ELR (cell line): ENCODE measurements at regions not wholly inside any gene's neighbourhood (a gene's known extent, or its start where the extent isn't known, plus 50 kb on each side); places are given as distances from the start of the nearest gene placed in this dataset.
"Not testable (repeated sequence)": the region's sequence is repeated elsewhere in the genome, so short reads cannot be mapped to it uniquely, and the experiment has no call there.

Experiments used
- DNase-seq: peaks from one replicate; pipeline ENCODE4 v3.0.0-alpha.2; 2015; ENCODE audit warnings: low read depth

DNA sequence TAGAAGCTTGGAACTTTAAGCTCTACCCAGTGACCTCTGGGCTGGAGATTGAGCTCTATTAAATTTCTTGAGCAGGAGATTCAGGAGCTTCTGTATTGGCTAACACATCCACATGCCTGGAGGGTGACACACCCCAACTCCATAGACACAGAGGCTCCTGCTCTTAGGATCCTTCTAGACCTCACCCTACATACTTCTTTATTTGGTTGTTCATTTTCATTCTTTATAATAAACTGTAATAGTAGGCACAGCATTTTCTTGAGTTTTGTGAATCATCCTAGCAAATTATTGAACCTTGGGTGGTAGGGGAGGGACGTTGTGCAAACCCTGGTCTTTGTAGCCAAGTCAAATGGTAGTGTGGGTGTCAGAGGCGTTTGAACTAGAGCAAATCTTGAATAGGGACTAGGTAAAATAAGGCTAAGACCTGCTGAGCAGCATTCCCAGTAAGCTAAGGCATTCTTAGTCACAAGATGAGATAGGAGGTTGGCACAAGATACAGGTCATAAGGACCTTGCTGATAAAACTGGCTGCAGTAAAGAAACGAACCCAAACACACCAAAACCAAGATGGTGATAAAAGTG, 323.8 kb upstream of the GALNT5 start:
- DNase-seq = peak; percentile 7

DNA sequence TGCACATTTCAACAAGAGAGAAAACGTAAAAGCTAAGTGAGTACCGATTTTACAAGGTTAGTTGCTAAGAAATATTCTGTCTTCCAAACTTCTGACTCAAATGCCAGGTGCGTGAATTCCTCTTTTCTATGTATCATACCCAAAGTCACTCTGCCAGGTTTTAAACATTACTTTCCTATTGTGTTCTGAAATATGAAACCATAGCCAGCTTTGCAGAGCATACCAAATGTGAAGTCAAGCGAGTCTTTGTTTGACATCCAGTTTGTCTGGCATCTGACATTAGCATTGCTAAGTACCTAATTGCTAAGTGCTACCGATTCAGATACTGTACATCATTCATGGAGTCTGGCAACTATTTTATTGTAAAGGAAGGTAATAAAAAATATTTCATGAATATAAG, 321.9 kb upstream of the GALNT5 start:
- DNase-seq = no peak

DNA sequence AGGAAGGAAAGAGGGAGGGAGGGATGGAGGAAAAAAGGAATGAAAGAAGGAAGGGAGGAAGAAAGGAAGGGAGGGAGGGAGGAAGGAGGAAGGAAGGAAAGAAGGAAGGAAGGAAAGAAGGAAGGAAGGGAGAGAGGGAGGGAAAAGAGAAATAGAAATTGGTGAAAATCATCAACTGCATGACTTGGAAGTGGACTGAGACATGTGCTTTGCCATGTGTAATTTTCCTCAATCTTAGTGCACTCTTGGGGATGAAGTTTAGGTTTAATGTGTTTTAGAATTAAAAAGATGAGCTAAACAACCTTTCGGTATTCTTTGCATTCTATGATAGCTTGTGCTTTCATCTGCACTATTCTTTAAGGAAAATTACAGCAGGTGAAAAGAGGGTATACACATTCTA, 320.1 kb upstream of the GALNT5 start:
- DNase-seq = no peak

DNA sequence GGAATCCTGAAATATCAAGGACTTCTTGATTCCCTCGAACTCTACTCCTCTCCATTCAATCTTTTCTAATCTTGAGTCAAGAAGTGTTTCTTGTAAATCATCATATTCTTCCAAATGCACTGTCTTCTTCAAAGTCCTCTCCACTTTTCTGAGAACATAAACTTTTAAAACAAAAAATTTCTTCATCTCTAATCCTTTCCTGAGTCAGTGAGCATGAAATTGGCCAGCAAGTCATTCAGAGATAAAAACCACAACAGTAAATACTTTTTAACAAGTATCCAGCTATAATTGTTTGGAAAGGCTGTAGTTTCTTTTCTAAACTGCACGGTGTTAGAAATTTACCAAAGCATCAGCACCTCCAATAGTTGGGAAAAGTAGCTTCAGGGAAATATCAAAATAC, 312.6 kb upstream of the GALNT5 start:
- DNase-seq = no peak

DNA sequence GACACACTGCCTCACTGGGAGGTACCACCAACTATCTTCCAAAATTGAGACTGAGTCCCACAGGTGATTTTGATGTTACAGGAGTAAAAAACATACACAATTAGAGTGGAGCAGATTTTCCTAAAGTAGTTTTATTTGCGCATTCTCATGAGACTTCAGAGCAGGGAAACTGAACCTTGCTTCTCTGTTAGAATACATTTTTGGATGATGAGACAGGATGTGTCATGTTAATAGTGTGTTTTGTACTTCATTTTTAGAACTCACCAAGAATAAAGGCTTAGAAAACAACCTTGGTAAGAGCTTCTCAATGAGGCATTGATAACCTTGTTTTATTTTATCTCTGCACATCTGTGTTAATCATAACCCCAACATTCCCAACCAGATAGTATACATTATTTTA, 310.2 kb upstream of the GALNT5 start:
- DNase-seq = peak; percentile 9

DNA sequence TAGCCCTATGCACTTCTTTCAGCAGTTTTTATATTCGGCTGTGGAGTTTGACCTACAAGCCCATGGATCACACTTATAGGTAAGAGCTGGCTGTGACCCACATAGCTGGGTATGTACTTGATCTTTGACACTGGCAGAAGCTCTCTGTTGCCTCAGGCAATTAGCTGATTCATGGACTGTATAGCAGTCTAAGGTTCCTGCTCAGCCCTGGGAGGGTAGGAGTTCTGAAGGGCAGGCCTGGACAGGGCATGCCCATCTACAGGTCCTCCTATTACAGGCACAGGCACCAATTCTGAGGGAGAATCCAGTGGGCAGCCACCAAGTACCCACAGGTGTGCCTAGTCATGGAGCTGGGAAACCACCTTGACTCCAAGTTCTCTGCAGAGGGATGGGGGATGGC, 301.8 kb upstream of the GALNT5 start:
- peak; percentile 15 for DNase-seq

DNA sequence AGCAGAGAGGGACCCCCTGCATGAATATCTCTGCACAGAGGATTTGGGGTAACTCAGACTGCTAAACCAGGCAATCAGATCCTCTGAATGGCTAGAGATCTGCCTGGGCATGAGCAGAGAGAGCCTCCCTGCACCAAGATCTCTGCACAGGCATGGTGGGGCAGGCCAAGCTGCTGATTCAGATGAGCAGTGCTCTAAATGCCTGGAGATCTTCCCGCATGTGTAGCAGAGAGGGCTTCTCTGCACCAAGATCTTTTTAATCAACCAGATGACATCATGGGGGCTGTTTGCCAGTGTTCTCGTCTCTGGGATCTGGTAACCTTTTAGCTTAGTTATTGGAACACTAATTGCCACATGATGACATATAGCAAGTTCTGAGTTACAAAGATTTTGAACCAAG, 301.3 kb upstream of the GALNT5 start:
- DNase-seq = no peak

DNA sequence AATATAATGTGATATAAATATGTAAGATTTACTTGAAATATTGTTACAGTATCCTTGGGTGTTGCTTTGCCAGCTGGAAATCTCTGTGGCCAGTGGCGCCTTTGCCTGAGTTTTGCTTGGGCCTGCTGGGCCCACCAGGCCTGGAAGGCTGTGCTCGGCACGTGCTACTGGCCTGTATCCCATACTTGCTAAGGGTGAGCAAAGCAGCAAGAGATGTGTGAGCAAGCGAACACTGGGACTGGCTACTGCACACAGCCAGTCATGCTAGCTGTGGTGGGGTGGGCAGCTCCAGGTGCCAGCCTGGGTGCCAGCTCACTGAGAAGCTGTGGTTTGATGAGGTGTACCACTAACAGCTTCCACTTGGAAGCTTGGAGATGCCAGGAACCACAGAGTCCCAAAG, 299.1 kb upstream of the GALNT5 start:
- no peak for DNase-seq

DNA sequence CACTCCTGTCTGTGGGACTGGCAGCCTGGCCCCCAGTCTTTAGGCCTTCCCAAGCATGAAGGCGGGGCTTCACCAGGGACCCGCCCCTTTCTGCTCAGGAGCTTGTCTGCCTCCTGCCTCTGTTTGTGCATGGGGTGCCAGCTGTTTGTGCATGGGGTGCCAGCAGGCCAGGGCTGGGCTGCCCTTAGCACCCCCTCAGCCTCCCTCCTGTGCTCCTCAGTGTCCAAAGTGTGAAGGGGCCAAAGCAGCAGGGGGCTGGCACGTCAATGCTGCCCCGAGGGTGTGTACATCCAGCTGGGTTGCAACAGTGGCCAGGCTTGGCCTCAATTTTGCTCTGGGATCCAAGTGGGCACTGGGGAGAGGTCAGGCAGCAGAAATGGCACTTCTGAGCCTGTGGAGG, 298.0 kb upstream of the GALNT5 start:
- no peak for DNase-seq

DNA sequence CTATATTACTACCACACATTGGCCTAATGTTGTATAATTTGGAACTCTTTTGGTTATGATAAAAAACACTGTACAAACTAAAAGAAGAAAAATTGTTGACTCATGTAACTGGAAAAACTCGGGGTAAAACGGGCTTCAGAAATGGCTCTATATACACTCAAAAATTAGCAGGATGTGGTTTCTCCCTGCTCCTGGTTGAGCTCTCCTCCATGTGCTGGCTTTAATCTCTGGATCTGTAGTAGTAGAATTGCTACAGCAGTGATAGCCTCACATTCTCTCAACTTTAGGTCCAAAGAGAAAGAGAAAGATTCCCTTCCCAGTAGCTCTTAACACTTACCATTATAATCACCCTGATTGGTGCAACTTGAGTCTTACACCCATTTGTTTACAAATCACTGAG, 274.9 kb upstream of the GALNT5 start:
- peak; percentile 9 for DNase-seq

DNA sequence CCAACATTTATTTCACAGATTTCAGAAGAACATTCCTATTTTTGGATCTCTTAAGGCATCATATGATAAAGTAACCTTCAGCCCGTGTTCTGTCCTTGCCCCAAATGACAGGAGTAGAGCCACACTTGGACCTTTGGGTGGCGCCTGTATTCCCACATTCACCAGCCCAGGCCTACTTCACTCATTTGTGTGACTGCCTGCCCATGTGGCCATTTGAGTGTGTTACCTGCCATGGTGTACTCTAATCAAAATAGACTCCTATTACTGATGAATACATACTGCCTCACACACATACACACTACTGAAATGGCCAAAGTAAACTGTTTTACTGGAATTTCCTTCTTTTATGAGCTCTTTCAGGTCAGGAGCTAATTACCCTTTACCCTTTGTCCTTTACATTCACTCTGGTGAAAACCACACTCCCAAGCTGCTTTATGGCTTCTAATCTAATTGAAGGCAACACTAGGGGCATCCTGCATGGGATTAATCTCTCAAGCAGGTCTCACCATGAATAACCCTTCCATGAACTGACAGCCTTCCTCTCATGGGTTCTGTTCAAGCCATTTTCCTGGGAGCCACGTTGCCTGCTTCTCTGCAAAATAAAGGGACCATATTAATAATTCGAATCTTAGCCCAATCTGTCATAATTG, 271.0 kb upstream of the GALNT5 start:
- DNase-seq = peak; percentile 4

DNA sequence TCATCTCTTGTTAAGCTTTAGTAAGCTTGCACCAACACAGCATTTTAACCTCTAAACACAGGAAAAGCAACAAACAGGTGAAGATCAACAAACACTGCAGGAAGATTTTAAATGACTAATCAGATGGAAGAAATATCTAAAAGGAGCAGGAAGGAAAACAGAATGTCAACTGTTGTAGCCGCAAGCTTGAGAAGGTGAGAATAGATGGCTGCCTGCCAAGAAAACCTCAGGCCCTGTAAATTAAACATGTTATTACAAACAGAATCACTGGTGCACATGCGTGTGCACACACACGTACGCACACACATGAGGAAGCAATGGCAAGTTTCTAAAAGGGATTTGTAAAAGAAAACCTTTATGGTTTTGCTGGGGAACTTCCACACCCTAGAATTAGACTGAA, 257.8 kb upstream of the GALNT5 start:
- DNase-seq = no peak

DNA sequence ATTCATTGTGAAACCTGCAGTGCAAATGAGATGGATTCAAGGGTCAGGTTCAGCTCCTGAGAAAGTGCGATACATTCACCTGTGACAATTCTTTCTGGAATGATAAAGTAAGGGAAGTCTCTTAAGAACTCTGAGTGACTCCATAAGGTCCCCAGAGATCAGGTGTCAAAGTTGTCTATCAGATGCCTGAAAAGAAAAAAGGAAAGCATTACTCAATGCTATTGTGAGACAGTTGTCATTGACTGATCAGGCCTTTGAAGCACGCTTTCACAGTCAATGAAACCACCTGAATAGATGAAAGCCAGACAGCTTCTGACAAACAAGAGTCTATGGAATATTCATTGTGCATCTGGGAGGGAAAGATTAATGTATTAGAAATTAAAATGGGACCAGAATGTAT, 252.7 kb upstream of the GALNT5 start:
- no peak for DNase-seq

DNA sequence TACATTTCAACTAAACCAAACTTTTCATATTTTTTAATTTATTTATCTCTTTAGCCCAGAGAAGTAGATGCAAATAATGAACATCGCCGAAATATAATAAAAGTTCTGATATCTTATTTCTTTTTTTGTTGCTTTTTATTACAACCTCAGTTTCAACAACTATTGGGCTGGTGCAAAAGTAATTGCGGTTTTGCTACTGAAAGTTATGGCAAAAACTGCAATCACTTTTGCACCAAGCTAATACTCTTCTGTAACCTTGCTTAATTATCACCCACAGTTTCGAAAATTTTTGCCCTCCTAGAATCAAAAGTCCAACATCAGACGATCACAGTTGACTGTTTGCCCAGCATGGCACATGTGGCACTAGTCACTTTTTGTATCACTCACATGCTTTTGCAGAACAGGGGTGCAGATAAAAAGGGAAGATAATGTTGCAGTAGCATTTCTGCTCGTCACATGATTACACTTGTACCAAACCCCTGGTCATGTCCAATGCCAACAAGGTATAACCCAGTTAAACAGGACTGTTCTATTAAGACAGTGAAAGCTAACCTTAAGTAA, 242.4 kb upstream of the GALNT5 start:
- DNase-seq = no peak

DNA sequence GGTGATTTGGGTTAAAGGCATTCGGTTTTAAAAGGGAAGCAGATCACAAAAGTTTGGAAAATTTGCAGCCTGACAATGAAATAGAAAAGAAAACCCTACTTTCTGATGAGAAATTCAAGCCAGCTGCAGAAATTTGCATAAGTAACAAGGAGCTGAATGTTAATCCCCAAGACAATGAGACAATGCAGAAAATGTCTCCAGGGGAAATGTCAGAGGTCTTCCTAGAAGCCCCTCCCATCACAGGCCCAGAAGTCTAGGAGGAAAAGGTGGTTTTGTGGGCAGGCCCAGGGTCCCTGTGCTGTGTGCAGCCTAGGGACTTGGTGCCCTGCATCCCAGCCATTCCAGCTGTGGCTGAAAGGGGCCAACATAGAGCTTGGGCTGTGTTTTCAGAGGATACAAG, 234.2 kb upstream of the GALNT5 start:
- not testable (repeated sequence) for DNase-seq

DNA sequence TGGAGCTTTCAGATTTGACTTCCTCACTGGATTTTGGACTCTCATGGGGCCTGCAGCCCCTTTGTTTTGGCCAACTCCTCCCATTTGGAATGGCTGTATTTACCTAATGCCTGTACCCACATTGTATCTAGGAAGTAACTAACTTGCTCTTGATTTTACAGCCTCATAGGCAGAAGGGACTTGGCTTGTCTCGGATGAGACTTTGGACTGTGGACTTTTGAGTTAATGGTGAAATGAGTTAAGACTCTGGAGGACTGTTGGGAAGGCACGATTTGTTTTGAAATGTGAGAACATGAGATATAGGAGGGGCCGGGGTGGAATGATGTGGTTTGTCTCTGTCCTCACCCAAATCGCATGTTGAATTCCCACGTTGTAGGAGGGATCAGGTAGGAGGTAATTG, 233.4 kb upstream of the GALNT5 start:
- no peak for DNase-seq

DNA sequence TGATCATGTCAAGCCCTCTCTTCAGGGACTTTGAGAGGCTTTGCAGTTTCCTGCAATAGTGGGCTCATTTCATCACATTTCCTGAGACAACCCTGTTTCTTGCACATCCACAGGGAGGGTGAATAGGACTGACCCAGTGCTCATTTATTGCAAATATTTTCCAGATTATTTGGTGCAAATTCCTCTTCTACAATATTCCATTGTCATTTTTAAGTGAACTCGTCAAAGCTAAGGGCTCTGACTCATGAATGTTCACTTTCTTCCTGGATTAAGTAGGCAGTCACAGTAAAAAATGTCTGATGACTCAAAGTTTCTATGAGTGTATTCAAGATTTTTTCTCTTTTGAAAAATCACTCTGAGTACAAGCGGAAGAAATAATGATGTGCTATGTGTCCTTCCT, 225.5 kb upstream of the GALNT5 start:
- peak; percentile 96 for DNase-seq

DNA sequence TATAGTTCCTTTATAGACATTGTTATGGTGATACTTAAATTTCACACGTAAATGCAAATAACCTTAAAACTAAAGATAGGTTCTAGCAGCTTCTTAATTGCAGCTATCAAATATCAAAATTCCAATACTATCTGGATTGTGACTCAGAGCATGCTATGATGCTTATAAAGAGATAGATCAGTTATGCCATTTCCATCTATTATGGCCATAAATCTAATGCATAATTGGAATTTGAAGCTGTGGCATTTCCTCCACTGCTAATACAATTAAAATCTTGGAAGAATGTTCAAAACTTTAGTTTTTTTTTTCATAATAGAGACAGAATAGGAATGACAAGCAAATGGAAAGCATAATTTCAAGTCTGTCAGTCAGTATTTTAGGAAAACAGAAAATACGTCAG, 220.8 kb upstream of the GALNT5 start:
- no peak for DNase-seq

DNA sequence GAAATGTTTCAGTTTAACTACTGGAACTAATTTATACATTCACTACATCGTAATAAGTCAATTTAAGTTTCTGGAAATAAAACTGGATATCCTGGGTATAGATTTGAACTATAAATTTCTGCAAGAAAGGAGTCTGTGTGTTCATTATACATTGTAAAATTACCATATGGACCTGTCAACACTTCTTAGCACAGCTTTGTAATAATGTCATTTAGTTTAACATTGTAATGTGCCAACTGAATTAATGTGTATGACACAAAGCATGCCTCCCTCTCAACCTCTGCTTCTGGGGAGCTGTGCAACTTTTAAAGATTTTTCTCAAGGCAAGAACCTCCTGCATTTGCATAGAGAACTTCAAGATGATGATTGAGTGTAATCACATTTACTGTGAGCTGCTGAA, 213.7 kb upstream of the GALNT5 start:
- no peak for DNase-seq

DNA sequence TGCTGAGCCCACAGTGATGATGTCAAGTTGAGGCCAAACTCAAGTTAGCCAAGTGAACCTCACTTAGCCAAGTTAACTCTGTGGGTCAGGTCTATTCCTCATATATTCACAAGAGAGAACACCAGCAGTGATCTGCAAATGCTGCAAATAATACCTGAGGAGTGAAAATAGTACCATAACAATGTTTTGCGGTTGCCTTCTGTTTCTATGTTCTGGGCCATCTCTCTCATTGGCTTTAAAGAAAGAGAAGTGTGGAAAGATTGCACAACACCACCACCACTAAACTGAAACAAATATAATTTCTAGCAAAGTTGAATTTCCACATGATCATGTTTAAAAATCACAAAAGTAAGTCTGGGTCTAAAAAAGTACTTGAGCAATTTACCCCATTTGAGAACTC, 211.1 kb upstream of the GALNT5 start:
- DNase-seq = no peak

DNA sequence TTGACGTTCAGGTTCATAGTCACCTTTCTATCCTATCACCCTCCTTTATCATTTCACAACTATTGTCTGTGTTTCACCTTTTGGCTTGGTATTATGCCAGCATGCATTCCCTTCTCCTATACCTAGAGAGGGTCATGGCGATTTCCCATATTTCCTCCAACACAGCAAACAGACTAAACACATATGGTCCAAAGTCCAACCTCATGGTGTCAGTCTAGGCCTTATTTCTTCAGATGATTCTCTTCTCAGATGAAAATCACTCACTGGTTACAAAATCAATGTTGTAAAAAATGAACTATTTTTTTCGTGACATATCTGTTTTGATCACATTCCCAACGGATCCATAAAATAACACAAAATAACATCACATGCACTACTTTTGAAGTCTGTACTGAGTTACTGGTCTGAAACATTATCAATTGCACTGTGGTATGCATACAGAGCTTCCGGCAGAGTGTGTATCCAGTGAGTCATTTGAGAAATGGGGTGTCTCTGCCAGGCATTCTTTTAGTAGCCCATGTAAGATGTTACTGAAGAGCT, 204.8 kb upstream of the GALNT5 start:
- peak; percentile 83 for DNase-seq

DNA sequence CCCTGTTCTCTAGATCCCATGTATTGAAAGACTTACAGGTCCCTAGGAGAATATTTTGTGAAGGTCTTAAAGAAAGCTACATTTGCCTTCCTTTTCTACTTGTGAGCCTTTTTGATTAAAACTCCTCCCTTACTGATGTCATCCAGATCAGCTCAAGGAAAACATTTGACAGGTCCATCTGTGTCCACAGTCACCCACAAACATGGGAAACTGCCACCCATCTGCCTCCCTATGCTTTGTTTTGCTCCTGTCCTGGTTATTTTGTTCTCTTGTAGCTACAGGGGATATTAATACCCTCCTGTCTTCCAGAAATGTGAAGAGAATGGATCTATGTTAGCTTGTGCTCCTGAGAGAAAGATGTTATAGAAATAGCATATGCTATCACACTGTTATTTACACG, 203.6 kb upstream of the GALNT5 start:
- no peak for DNase-seq

DNA sequence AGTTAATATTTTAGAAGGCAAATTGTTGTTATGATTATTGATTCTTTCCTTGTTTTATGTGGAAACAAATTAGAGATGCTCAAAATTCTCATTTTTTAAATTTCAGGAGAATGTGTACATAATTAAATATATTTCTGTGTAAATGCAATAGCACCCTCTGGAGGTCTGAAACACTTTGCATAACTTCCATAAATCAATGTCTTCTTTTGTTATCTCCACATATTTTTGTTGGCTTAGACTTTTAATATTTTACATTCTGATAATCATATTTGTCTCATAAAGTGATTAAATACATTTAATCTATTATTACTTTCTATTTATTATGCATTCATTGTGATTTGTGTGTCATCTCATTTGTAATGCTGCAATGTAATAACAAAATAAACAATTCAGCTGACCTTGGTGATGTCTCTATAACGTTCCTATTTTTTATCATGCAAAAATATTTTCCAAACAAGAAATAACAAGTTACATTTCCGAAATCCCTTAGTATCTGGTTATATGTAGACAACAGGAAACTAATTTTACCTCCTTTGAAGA, 201.8 kb upstream of the GALNT5 start:
- DNase-seq = peak; percentile 58
